Smooth muscle cell (in vitro differentiated cells): ENCODE measurements at regions not wholly inside any gene's neighbourhood (a gene's known extent, or its start where the extent isn't known, plus 50 kb on each side); places are given as distances from the start of the nearest gene placed in this dataset.

Source experiments
- DNase-seq: peaks from one replicate; lab custom pipeline; 2025; ENCODE audit not compliant: unreplicated experiment; lab: John Stamatoyannopoulos, UW
- H2AFZ ChIP-seq: fragments of 200-600 bp; sonication (generic); 2 replicates; pipeline ENCODE4 v1.6.0; 2016; ENCODE audit warnings: antibody characterized with exemption, low read depth, mild to moderate bottlenecking
- H3F3A ChIP-seq: fragments of 200-600 bp; sonication (generic); 2 replicates; pipeline ENCODE4 v1.6.0; 2017; ENCODE audit warnings: antibody characterized with exemption, low read depth
- H3K27ac ChIP-seq: fragments of 200-600 bp; sonication (generic); 2 replicates; pipeline ENCODE4 v1.5.1; 2016; ENCODE audit warnings: low read depth, mild to moderate bottlenecking
- H3K27me3 ChIP-seq: fragments of 200-600 bp; sonication (generic); 2 replicates; pipeline ENCODE4 v1.6.1; 2016; ENCODE audit warnings: low read depth, mild to moderate bottlenecking
- H3K36me3 ChIP-seq: fragments of 200-600 bp; sonication (generic); 2 replicates; pipeline ENCODE4 v1.5.1; 2016; ENCODE audit warnings: low read depth
- H3K4me1 ChIP-seq: fragments of 200-600 bp; sonication (generic); 2 replicates; pipeline ENCODE4 v1.5.1; 2016; ENCODE audit warnings: low read depth
- H3K4me2 ChIP-seq: fragments of 200-600 bp; sonication (generic); 2 replicates; pipeline ENCODE4 v1.6.0; 2016; ENCODE audit warnings: mild to moderate bottlenecking
- H3K4me3 ChIP-seq: fragments of 200-600 bp; sonication (generic); 2 replicates; pipeline ENCODE4 v1.5.1; 2016; ENCODE audit warnings: mild to moderate bottlenecking
- H3K79me2 ChIP-seq: fragments of 200-600 bp; sonication (generic); 2 replicates; pipeline ENCODE4 v1.6.0; 2016; ENCODE audit warnings: low read depth, mild to moderate bottlenecking
- H3K9ac ChIP-seq: fragments of 200-600 bp; sonication (generic); 2 replicates; pipeline ENCODE4 v1.6.0; 2016; ENCODE audit warnings: low read depth
- H3K9me3 ChIP-seq: fragments of 200-600 bp; sonication (generic); replicated peaks from 2 replicates; pipeline ENCODE4 v1.5.1; 2016; ENCODE audit warnings: low read depth
- H4K20me1 ChIP-seq: fragments of 200-600 bp; sonication (generic); 2 replicates; pipeline ENCODE4 v1.6.0; 2016; ENCODE audit warnings: low read depth
- WGBS: methylation state at CpG from one replicate; pipeline ENCODE4 v1.1.7; 2016; ENCODE audit warnings: low lambda C conversion rate; 5-methylcytosine and 5-hydroxymethylcytosine counted together
- TF ChIP-seq, protein P1 (sequence below): fragments of 200-600 bp; sonication (generic); IDR thresholded peaks from 2 replicates; pipeline ENCODE4 v1.5.1; 2017; ENCODE audit warnings: borderline replicate concordance, mild to moderate bottlenecking, antibody characterized with exemption; ENCODE audit not compliant: insufficient read depth, poor library complexity, severe bottlenecking

- H3K4me2 ChIP-seq = peak overlapping the region; percentile 52
- no peaks in the 10 kb centered on the region for H3K4me1 ChIP-seq
- peaks cover 49% of the 10 kb centered on the region for H3K79me2 ChIP-seq
- no peak overlapping the region for H2AFZ ChIP-seq
- TF ChIP-seq, protein P1, sequence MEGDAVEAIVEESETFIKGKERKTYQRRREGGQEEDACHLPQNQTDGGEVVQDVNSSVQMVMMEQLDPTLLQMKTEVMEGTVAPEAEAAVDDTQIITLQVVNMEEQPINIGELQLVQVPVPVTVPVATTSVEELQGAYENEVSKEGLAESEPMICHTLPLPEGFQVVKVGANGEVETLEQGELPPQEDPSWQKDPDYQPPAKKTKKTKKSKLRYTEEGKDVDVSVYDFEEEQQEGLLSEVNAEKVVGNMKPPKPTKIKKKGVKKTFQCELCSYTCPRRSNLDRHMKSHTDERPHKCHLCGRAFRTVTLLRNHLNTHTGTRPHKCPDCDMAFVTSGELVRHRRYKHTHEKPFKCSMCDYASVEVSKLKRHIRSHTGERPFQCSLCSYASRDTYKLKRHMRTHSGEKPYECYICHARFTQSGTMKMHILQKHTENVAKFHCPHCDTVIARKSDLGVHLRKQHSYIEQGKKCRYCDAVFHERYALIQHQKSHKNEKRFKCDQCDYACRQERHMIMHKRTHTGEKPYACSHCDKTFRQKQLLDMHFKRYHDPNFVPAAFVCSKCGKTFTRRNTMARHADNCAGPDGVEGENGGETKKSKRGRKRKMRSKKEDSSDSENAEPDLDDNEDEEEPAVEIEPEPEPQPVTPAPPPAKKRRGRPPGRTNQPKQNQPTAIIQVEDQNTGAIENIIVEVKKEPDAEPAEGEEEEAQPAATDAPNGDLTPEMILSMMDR = no peak
- no peak overlapping the region for H3K4me3 ChIP-seq
- H3K27me3 ChIP-seq = no peaks in the 10 kb centered on the region
- peaks cover 7% of the 10 kb centered on the region for H3F3A ChIP-seq
- 46% methylated on average over 4 of the region's 4 CpGs for WGBS
- peak overlapping the region; percentile 24 for H3K27ac ChIP-seq
- H3K9ac ChIP-seq = no peak overlapping the region
- peaks cover 16% of the 10 kb centered on the region for H4K20me1 ChIP-seq
- no peak for DNase-seq
- no peaks in the 10 kb centered on the region for H3K36me3 ChIP-seq
- no peaks in the 10 kb centered on the region for H3K9me3 ChIP-seq
Observed at GRCh38 chr17:72456075-72456474, 335.3 kb downstream of the SOX9 start.

- Histone ChIP-seq H2AFZ (no peak overlapping the region), H3K27me3 (no peaks in the 10 kb centered on the region), H3K36me3 (no peaks in the 10 kb centered on the region), H3K9ac (no peak overlapping the region), H3K4me1 (no peaks in the 10 kb centered on the region), H3K4me2 (no peak overlapping the region), H3K9me3 (no peaks in the 10 kb centered on the region), H3K27ac (no peak overlapping the region), H4K20me1 (peaks cover 12% of the 10 kb centered on the region), H3K79me2 (peaks cover 34% of the 10 kb centered on the region), H3F3A (peaks cover 7% of the 10 kb centered on the region), H3K4me3 (no peak overlapping the region)
- DNase-seq = no peak
- TF ChIP-seq, protein P1 = no peak
- WGBS = 33% methylated on average over 5 of the region's 5 CpGs
Observed at GRCh38 chr17:72457712-72458111, 336.9 kb downstream of the SOX9 start.

DNA sequence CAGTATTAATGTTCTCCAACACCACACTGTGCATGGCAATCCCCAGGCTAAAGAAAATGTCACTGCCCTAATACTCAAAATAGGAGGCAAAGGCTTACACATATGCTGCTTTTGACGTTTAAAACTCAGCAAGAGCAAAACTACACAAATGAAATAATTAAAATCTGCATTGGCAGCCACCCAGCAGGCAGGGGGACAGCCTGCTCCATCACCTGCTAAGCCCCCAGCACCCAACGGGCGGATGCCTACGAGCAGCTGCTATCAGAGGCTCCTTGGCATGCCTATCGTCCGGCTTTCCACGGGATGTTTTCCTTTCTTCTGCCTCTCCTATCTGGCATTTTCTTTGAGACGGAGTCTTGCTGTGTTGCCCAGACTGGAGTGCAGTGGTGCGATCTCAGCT is 337.5 kb downstream of the SOX9 start:
- H3K27ac ChIP-seq = no peak overlapping the region

GRCh38 chr17:72460711-72461110 is 339.9 kb downstream of the SOX9 start:
- H3K36me3 ChIP-seq = no peaks in the 10 kb centered on the region
- H3K27ac ChIP-seq = no peak overlapping the region
- H3K27me3 ChIP-seq = no peaks in the 10 kb centered on the region
- DNase-seq = no peak
- peaks cover 18% of the 10 kb centered on the region for H3K79me2 ChIP-seq
- peaks cover 8% of the 10 kb centered on the region for H3K4me1 ChIP-seq
- H2AFZ ChIP-seq = no peak overlapping the region
- TF ChIP-seq, protein P1 = no peak
- H3F3A ChIP-seq = peaks cover 16% of the 10 kb centered on the region
- H3K4me3 ChIP-seq = no peak overlapping the region
- H3K9ac ChIP-seq = no peak overlapping the region
- H3K4me2 ChIP-seq = no peak overlapping the region
- no peaks in the 10 kb centered on the region for H3K9me3 ChIP-seq
- peaks cover 9% of the 10 kb centered on the region for H4K20me1 ChIP-seq

More for the DNA sequence above, 337.5 kb downstream of the SOX9 start:
- H3K9ac ChIP-seq = no peak overlapping the region
- H3K27me3 ChIP-seq = no peaks in the 10 kb centered on the region
- 96% methylated on average over 9 of the region's 9 CpGs for WGBS
- H3K4me2 ChIP-seq = no peak overlapping the region
- no peaks in the 10 kb centered on the region for H3K9me3 ChIP-seq
- TF ChIP-seq, protein P1 = no peak
- H3K79me2 ChIP-seq = peaks cover 30% of the 10 kb centered on the region
- peaks cover 7% of the 10 kb centered on the region for H3F3A ChIP-seq
- H2AFZ ChIP-seq = no peak overlapping the region
- no peaks in the 10 kb centered on the region for H3K4me1 ChIP-seq
- no peaks in the 10 kb centered on the region for H3K36me3 ChIP-seq
- H4K20me1 ChIP-seq = peaks cover 11% of the 10 kb centered on the region
- no peak overlapping the region for H3K4me3 ChIP-seq
- no peak for DNase-seq
